ENCODE measurements at regions not wholly inside any gene's neighbourhood (a gene's known extent, or its start where the extent isn't known, plus 50 kb on each side); places are given as distances from the start of the nearest gene placed in this dataset.

DNA sequence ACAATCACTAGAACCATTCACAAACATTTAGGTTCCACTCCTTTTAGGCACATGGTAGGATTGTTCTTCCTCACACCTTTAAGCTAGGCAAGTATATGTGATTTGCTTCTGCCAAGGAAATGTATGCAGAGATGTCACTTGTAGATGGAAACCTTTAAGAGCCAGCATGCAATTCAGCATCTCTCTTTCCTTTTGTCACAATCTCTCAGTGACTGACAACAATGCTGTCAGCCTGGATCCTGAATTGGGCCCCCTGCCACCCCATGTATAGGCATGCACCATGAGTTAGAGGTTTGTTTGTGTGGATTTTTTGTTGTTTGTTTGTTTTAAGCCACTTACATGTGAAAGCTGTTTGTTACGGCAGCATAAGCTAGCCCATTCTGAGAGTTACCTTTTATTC lies 169.6 kb upstream of the PDE1C start:
- DNase-seq (ENCODE audit: extremely low read depth, low read depth), result no peak
- TF ChIP-seq, protein P1, sequence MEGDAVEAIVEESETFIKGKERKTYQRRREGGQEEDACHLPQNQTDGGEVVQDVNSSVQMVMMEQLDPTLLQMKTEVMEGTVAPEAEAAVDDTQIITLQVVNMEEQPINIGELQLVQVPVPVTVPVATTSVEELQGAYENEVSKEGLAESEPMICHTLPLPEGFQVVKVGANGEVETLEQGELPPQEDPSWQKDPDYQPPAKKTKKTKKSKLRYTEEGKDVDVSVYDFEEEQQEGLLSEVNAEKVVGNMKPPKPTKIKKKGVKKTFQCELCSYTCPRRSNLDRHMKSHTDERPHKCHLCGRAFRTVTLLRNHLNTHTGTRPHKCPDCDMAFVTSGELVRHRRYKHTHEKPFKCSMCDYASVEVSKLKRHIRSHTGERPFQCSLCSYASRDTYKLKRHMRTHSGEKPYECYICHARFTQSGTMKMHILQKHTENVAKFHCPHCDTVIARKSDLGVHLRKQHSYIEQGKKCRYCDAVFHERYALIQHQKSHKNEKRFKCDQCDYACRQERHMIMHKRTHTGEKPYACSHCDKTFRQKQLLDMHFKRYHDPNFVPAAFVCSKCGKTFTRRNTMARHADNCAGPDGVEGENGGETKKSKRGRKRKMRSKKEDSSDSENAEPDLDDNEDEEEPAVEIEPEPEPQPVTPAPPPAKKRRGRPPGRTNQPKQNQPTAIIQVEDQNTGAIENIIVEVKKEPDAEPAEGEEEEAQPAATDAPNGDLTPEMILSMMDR (IDR thresholded peaks at IDR 0.05; ENCODE audit: low read depth, low read length), result no peak

DNA sequence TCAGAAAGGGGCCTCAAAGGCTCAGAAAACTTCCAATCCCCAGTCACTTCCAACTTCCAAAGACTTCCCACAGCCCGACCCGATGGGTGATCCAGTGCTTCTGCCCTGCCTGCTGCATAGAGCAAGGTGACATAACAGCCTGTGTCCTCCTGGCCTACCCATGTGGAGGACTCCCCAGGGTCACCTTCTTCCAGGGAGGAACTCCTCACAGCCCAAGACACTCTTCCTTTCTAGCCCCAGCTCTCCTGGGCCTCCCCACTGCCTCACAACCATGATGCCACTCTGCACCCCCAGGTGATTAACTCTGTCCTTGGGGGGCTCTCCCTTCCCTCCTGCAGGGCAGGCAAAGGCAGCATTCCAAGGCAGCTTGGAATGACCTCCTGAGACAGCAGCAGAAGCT lies 158.4 kb upstream of the PDE1C start:
- no peak for DNase-seq (ENCODE audit: extremely low read depth, low read depth)
- TF ChIP-seq, protein P1 (IDR thresholded peaks at IDR 0.05; ENCODE audit: low read depth, low read length), result no peak

DNA sequence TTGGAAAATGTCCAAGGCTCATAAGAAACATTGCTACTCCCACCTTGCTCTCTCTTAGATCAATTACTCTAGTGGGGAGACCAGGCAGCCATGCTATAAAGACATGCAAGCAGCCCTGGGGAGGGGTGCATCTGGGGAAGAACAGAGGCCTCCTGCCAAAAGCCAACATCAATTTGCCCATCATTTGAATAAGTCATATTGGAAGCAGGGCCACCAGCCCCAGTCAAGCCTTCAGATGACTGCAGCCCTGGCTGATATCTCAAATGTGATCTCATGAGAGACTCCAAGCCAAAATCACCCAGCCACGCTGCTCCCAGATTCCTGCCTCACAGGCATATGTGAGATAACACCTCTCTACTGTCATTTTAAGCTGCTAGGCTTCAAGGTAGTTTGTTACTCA lies 157.5 kb upstream of the PDE1C start:
- TF ChIP-seq, protein P1 (IDR thresholded peaks at IDR 0.05; ENCODE audit: low read depth, low read length), result no peak

DNA sequence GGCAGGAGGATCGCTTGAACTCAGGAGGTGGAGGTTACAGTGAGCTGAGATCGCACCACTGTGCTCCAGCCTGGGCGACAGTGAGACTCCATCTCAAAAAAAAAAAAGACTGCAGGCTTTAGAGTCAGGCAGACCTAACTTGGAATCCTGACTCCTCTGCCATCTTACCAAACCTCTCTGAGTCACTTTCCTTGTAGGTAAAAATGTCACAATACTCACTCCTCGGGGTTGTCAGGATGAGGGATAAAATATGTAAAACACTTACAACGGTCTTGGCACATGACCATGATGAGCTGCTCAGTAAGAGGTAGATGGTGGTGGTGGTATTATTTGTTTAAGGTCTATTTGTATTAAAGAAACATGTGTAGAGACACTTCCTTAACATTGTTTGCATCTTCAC lies 154.1 kb upstream of the PDE1C start:
- TF ChIP-seq, protein P1 (IDR thresholded peaks at IDR 0.05; ENCODE audit: low read depth, low read length), result no peak
- DNase-seq (ENCODE audit: extremely low read depth, low read depth), result no peak

More for the DNA sequence above, 157.5 kb upstream of the PDE1C start:
- no peak for DNase-seq (ENCODE audit: extremely low read depth, low read depth)

DNA sequence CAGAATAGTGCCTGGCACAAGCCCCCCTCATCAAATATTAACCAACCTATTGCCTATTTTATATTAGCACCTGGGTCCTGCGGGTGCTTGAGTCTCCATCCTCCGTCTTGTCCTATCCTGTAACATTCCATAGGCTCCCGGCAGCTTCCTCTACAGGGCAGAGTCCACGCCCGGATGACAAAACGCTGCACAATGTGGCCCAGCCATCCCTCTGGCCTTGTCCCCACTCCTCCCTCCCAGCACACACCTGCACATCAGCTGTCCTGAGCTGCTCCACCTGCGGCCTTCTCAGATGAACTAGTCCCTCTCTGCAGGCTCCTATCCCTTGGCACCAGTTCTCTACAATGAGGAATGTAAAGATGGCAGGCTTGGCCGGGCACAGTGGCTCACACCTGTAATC lies 153.5 kb upstream of the PDE1C start:
- DNase-seq (ENCODE audit: extremely low read depth, low read depth), result no peak
- TF ChIP-seq, protein P1 (IDR thresholded peaks at IDR 0.05; ENCODE audit: low read depth, low read length), result no peak

DNA sequence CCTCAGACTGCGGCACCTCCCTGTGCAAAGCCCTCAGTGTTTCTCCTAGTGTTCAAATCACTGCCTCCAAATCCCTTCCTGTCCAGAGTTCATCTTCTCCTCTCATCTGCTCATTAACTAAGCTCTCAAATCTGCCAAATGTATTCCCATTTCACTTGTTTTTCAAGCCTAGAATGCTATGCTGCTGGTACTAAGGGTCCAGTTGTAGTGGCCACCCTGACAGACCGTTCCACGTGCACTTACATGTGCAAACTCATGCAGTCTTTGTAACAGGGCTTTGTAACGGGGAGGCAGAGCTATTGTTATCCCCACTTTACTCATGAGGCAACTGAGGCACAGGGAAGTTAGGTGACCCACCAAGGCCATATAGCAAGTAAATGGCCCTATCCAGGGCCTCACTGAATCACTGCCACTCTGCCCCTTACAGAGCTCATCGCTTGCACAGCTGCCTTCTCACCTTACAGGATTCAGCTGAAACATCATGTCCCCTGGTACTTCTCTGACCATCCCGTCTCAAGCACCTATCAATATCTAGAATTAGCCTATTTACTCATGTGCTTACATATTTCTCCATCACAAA lies 153.0 kb upstream of the PDE1C start:
- TF ChIP-seq, protein P1 (IDR thresholded peaks at IDR 0.05; ENCODE audit: low read depth, low read length), result no peak
- no peak for DNase-seq (ENCODE audit: extremely low read depth, low read depth)

DNA sequence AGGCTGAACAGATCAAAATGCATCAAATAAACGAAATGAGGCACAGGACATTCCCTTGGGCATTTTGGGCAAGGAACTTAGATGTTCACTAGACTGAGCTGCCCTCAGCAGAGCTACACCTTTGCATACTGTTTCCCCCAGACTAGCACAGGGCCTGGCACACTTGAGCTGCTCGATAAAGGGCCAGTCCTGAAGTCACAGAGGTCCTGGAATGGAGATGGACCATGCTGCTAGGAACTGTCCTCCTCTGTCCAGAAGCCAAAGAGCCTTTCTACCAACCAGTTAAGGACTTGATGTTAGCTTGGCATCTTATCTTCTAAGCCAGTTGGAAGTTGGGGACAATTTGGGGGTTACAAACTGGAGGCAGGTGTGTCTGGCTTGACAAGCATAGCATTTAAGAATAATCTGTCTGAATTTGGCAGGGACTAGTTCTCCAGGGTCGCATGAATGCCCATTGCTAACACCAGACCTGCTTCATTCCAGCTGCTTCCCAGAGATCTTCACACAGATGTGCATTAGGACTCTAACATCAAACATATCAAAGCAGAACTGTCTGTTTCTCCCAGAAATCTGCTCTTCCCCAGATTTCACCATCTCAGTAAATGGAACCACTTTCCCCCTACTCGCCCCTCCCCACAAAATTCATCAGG lies 152.2 kb upstream of the PDE1C start:
- TF ChIP-seq, protein P1 (IDR thresholded peaks at IDR 0.05; ENCODE audit: low read depth, low read length), result no peak
- DNase-seq (ENCODE audit: extremely low read depth, low read depth), result no peak
